ENCODE measurements at regions not wholly inside any gene's neighbourhood (a gene's known extent, or its start where the extent isn't known, plus 50 kb on each side); places are given as distances from the start of the nearest gene placed in this dataset.
A peak's percentile ranks its signal among the peaks of the same experiment; 100 is the strongest.

GRCh38 chr2:16284941-16285625 is 344.7 kb downstream of the MYCN start:
- DNase-seq, result peak; percentile 94
- no peaks in the 10 kb centered on the region for H3K9me3 ChIP-seq (ENCODE audit: severe bottlenecking)
- no peak overlapping the region for H3K4me3 ChIP-seq (ENCODE audit: low read depth, low read length)
- no peaks in the 10 kb centered on the region for H3K27me3 ChIP-seq (ENCODE audit: insufficient read depth, low read depth, severe bottlenecking)
- H3K27ac ChIP-seq, result peak overlapping the region; percentile 77
- TF ChIP-seq CTCF (IDR thresholded peaks at IDR 0.05; ENCODE audit: low read depth, low read length), result no peak
- no peaks in the 10 kb centered on the region for H3K36me3 ChIP-seq

- Histone ChIP-seq H3K27me3 (ENCODE audit: insufficient read depth, low read depth, severe bottlenecking) (no peaks in the 10 kb centered on the region), H3K36me3 (no peaks in the 10 kb centered on the region), H3K27ac (no peak overlapping the region), H3K9me3 (ENCODE audit: severe bottlenecking) (no peaks in the 10 kb centered on the region), H3K4me3 (ENCODE audit: low read depth, low read length) (no peak overlapping the region)
- no peak for TF ChIP-seq CTCF (IDR thresholded peaks at IDR 0.05; ENCODE audit: low read depth, low read length)
- DNase-seq, result no peak
These were observed 342.9 kb downstream of the MYCN start for GRCh38 chr2:16283071-16283850.

- DNase-seq, result no peak
- no peak for TF ChIP-seq CTCF (IDR thresholded peaks at IDR 0.05; ENCODE audit: low read depth, low read length)
These were observed 342.2 kb downstream of the MYCN start for GRCh38 chr2:16282511-16282910.

GRCh38 chr2:16281451-16282335 is 341.3 kb downstream of the MYCN start:
- Histone ChIP-seq H3K36me3 (no peaks in the 10 kb centered on the region), H3K9me3 (ENCODE audit: severe bottlenecking) (no peaks in the 10 kb centered on the region), H3K27ac (no peak overlapping the region), H3K4me3 (ENCODE audit: low read depth, low read length) (no peak overlapping the region), H3K27me3 (ENCODE audit: insufficient read depth, low read depth, severe bottlenecking) (no peaks in the 10 kb centered on the region)
- peak; percentile 79 for DNase-seq
- TF ChIP-seq CTCF (IDR thresholded peaks at IDR 0.05; ENCODE audit: low read depth, low read length), result peak; percentile 76

More at GRCh38 chr2:16282511-16282910, 342.2 kb downstream of the MYCN start:
- H3K36me3 ChIP-seq, result no peaks in the 10 kb centered on the region
- no peaks in the 10 kb centered on the region for H3K9me3 ChIP-seq (ENCODE audit: severe bottlenecking)
- H3K27ac ChIP-seq, result no peak overlapping the region
- H3K27me3 ChIP-seq (ENCODE audit: insufficient read depth, low read depth, severe bottlenecking), result no peaks in the 10 kb centered on the region
- no peak overlapping the region for H3K4me3 ChIP-seq (ENCODE audit: low read depth, low read length)

- TF ChIP-seq CTCF (IDR thresholded peaks at IDR 0.05; ENCODE audit: low read depth, low read length), result no peak
- Histone ChIP-seq H3K27ac (no peak overlapping the region), H3K27me3 (ENCODE audit: insufficient read depth, low read depth, severe bottlenecking) (no peaks in the 10 kb centered on the region), H3K36me3 (no peaks in the 10 kb centered on the region), H3K4me3 (ENCODE audit: low read depth, low read length) (no peak overlapping the region), H3K9me3 (ENCODE audit: severe bottlenecking) (no peaks in the 10 kb centered on the region)
- DNase-seq, result no peak
These were observed 339.7 kb downstream of the MYCN start for GRCh38 chr2:16280081-16280480.

Data from WERI-Rb-1 (cell line).